Panc1 (cell line): ENCODE measurements at regions not wholly inside any gene's neighbourhood (a gene's known extent, or its start where the extent isn't known, plus 50 kb on each side); places are given as distances from the start of the nearest gene placed in this dataset.

Experiments used
- ATAC-seq: fragments of 200-7000 bp; cut with Tn5 transposase; 2 replicates; pipeline ENCODE4 v1.9.1; 2020; ENCODE audit warnings: mild to moderate bottlenecking, moderate library complexity
- BruUV-seq: library from RNA; stranded (reverse); fragments of 400-500 nt; replicated peaks from 2 replicates; lab custom pipeline; 2021; lab: Mats Ljungman, UMichigan
- CTCF ChIA-PET: fragments of 300-600 bp; sonication (Branson Sonifier 250); formaldehyde crosslinking; loops from one replicate; lab custom pipeline; 2022; ENCODE audit warnings: antibody characterized with exemption; lab: Charles Lee
- POLR2A ChIA-PET: fragments of 300-600 bp; sonication (Branson Sonifier 250); formaldehyde crosslinking; loops from one replicate; lab custom pipeline; 2022; ENCODE audit warnings: antibody characterized with exemption; lab: Charles Lee
- DNase-seq: peaks from one replicate; pipeline ENCODE4 v3.0.0-alpha.2; 2010; ENCODE audit warnings: low read depth, low spot score
- H3K27ac ChIP-seq: 2 replicates; pipeline ENCODE4 v1.5.1; 2011; ENCODE audit warnings: mild to moderate bottlenecking, low read length, inconsistent platforms
- H3K27me3 ChIP-seq: fragments of 200-500 bp; sonication (Bioruptor generic); 2 replicates; pipeline ENCODE4 v1.6.0; 2014; ENCODE audit warnings: low read length, inconsistent platforms; ENCODE audit not compliant: control insufficient read depth, insufficient read depth
- H3K36me3 ChIP-seq: fragments of 200-500 bp; sonication (Bioruptor generic); 2 replicates; pipeline ENCODE4 v1.5.1; 2014; ENCODE audit warnings: inconsistent platforms, mild to moderate bottlenecking, low read length, moderate library complexity; ENCODE audit not compliant: control insufficient read depth, insufficient read depth
- H3K4me1 ChIP-seq: 2 replicates; pipeline ENCODE4 v1.5.1; 2011; ENCODE audit warnings: inconsistent platforms, mild to moderate bottlenecking, low read length, moderate library complexity; ENCODE audit not compliant: control insufficient read depth, insufficient read depth
- H3K4me3 ChIP-seq, 2 experiments: 2 replicates each; pipeline ENCODE4 v1.5.1; 2011 to 2012; ENCODE audit warnings: low read depth in 2 of 2, low read length in 2 of 2, mild to moderate bottlenecking in 2 of 2, inconsistent platforms in 1 of 2, moderate library complexity in 1 of 2
- H3K9me3 ChIP-seq: fragments of 200-500 bp; sonication (Bioruptor generic); 2 replicates; pipeline ENCODE4 v1.5.1; 2014; ENCODE audit warnings: low read depth, mild to moderate bottlenecking, inconsistent platforms, low read length, moderate library complexity; ENCODE audit not compliant: control insufficient read depth, insufficient read depth
- CTCF ChIP-seq: fragments of 450-650 bp; IDR thresholded peaks from 2 replicates; pipeline ENCODE4 v1.5.1; 2017; ENCODE audit warnings: mild to moderate bottlenecking
- POLR2AphosphoS5 ChIP-seq: IDR thresholded peaks from 2 replicates; pipeline ENCODE4 v1.6.1; 2012; ENCODE audit warnings: mild to moderate bottlenecking, low read depth, low read length, moderate library complexity
- SIN3A ChIP-seq: IDR thresholded peaks from 2 replicates; pipeline ENCODE4 v1.6.1; 2012; ENCODE audit warnings: low read depth, mild to moderate bottlenecking, low read length, moderate library complexity, borderline replicate concordance; ENCODE audit not compliant: insufficient read depth
- TCF7L2 ChIP-seq: IDR thresholded peaks from 2 replicates; pipeline ENCODE4 v1.6.1; 2011; ENCODE audit warnings: mild to moderate bottlenecking, low read depth, low read length, inconsistent platforms
- in situ Hi-C: cut with HindIII; loops from 2 replicates; pipeline ENCODE4 v1.10.0; 2016; ENCODE audit warnings: low sequenced_read_pairs, low pct_unique_long_range_greater_than_20kb
- intact Hi-C: fragments of 100-400 bp; cut with micrococcal nuclease; formaldehyde crosslinking; loops from one replicate; pipeline ENCODE4 v1.10.0; 2022; ENCODE audit not compliant: unreplicated experiment
- TF ChIP-seq, protein P1 (sequence below), 2 experiments: IDR thresholded peaks; 2 replicates each; pipeline ENCODE4 v1.6.1; 2011 to 2012; ENCODE audit warnings: low read depth in 2 of 2, control low read depth in 1 of 2, low read length in 1 of 2, mild to moderate bottlenecking in 1 of 2, moderate library complexity in 1 of 2; ENCODE audit not compliant: insufficient read depth in 1 of 2

DNA sequence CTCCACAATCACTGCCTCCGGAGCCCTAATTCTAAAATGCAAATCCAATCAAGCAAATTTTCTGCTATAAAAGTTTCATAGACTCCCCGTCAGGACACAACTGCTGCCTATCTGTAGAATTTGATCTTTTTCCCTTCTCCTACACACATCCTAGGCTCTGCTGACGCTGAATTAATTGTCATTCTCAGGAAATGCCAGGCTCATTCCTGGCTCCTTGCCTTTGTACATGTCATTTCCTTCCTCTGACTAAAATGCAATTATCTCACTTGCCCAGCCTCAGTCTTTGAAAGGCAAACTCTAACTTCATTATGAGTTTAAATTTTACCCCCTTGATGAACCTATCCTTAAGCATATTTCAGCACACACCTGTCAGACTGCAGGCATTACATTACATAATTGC, 844.9 kb upstream of the CRIM1 start:
- Histone ChIP-seq H3K4me3 (no peak overlapping the region), H3K27ac (no peak overlapping the region), H3K9me3 (no peaks in the 10 kb centered on the region), H3K4me1 (no peaks in the 10 kb centered on the region), H3K27me3 (no peaks in the 10 kb centered on the region), H3K36me3 (no peaks in the 10 kb centered on the region)
- DNase-seq = no peak
- CTCF ChIA-PET = no interaction called here
- in situ Hi-C loops (no loop called here), intact Hi-C loops (no loop called here)
- BruUV-seq = no TSS peak
- ATAC-seq = no peak
- POLR2A ChIA-PET = interaction anchor here (0.6 kb wide), 1 partner anchor 1603 kb away, joined by 3 read pairs; no protein-coding TSS in a partner anchor
- no peak for TF ChIP-seq POLR2AphosphoS5
- no peak for TF ChIP-seq TCF7L2
- no peak for TF ChIP-seq SIN3A
- TF ChIP-seq, protein P1, sequence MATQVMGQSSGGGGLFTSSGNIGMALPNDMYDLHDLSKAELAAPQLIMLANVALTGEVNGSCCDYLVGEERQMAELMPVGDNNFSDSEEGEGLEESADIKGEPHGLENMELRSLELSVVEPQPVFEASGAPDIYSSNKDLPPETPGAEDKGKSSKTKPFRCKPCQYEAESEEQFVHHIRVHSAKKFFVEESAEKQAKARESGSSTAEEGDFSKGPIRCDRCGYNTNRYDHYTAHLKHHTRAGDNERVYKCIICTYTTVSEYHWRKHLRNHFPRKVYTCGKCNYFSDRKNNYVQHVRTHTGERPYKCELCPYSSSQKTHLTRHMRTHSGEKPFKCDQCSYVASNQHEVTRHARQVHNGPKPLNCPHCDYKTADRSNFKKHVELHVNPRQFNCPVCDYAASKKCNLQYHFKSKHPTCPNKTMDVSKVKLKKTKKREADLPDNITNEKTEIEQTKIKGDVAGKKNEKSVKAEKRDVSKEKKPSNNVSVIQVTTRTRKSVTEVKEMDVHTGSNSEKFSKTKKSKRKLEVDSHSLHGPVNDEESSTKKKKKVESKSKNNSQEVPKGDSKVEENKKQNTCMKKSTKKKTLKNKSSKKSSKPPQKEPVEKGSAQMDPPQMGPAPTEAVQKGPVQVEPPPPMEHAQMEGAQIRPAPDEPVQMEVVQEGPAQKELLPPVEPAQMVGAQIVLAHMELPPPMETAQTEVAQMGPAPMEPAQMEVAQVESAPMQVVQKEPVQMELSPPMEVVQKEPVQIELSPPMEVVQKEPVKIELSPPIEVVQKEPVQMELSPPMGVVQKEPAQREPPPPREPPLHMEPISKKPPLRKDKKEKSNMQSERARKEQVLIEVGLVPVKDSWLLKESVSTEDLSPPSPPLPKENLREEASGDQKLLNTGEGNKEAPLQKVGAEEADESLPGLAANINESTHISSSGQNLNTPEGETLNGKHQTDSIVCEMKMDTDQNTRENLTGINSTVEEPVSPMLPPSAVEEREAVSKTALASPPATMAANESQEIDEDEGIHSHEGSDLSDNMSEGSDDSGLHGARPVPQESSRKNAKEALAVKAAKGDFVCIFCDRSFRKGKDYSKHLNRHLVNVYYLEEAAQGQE (IDR thresholded peaks at IDR 0.05; ENCODE audit: insufficient read depth in 1 of 2, low read depth in 2 of 2, low read length in 1 of 2) = no peak
- TF ChIP-seq CTCF = no peak

DNA sequence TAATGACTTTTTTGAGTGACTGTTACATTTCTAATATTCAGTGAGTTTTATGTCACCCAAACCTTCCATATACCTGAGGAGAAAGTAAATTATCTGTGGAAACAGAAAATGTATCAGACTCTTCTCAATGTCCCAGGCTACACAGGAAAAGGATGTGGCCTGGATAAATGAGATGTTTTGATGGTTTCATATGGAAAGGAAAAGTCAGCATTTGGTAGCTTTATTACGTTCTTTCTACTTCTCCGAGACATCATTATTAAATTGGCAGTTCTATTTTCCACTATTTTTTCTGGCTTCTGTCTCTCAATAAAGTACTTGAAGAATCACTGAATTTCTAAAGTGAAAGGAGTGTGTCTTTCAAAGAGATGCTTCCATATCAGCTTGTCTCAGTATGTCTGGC, 847.0 kb upstream of the CRIM1 start:
- TF ChIP-seq, protein P1 (IDR thresholded peaks at IDR 0.05; ENCODE audit: insufficient read depth in 1 of 2, low read depth in 2 of 2, low read length in 1 of 2) = no peak
- TF ChIP-seq TCF7L2 (no peak), SIN3A (no peak), CTCF (no peak), POLR2AphosphoS5 (no peak)
- intact Hi-C loops = no loop called here
- BruUV-seq = no TSS peak
- DNase-seq (no peak), ATAC-seq (no peak)
- Histone ChIP-seq H3K9me3 (no peaks in the 10 kb centered on the region), H3K36me3 (no peaks in the 10 kb centered on the region), H3K4me3 (no peak overlapping the region), H3K4me1 (no peaks in the 10 kb centered on the region), H3K27me3 (no peaks in the 10 kb centered on the region), H3K27ac (no peak overlapping the region)
- in situ Hi-C loops = no loop called here
- ChIA-PET CTCF (no interaction called here), POLR2A (no interaction called here)
